ENCODE measurements at regions not wholly inside any gene's neighbourhood (a gene's known extent, or its start where the extent isn't known, plus 50 kb on each side); places are given as distances from the start of the nearest gene placed in this dataset.

DNA sequence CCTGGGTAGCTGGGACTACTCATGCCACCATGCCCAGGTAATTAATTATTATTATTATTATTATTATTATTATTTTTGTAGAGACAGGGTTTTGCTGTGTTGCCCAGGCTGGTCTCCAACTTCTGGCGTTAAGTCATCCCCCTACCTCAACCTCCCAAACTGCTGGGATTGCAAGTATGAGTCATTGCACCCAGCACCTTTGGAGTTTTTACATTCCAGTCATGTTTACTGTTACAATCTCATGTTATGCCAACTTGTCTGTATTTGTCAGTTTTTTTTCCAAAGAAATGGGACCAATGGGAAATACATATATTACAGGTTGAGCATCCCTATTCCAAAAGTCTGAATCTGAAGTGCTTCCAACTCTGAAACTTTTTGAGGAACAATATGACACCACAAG, 903.8 kb downstream of the SLC4A3 start:
- POLR2A ChIA-PET: no interaction called here
- Mint-ChIP-seq H3K27ac (no peak overlapping the region), H3K9me3 (peaks cover 14% of the 10 kb centered on the region), H3K36me3 (ENCODE audit: low read depth) (no peaks in the 10 kb centered on the region), H3K27me3 (no peaks in the 10 kb centered on the region), H3K4me3 (no peak overlapping the region), H3K4me1 (no peaks in the 10 kb centered on the region)
- CTCF ChIA-PET: no interaction called here
- intact Hi-C loops (cut with micrococcal nuclease): no loop called here
- TF ChIP-seq, protein P1, sequence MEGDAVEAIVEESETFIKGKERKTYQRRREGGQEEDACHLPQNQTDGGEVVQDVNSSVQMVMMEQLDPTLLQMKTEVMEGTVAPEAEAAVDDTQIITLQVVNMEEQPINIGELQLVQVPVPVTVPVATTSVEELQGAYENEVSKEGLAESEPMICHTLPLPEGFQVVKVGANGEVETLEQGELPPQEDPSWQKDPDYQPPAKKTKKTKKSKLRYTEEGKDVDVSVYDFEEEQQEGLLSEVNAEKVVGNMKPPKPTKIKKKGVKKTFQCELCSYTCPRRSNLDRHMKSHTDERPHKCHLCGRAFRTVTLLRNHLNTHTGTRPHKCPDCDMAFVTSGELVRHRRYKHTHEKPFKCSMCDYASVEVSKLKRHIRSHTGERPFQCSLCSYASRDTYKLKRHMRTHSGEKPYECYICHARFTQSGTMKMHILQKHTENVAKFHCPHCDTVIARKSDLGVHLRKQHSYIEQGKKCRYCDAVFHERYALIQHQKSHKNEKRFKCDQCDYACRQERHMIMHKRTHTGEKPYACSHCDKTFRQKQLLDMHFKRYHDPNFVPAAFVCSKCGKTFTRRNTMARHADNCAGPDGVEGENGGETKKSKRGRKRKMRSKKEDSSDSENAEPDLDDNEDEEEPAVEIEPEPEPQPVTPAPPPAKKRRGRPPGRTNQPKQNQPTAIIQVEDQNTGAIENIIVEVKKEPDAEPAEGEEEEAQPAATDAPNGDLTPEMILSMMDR (IDR thresholded peaks at IDR 0.05): no peak
- ATAC-seq (ENCODE audit: low read depth): no peak
- DNase-seq: no peak

DNA sequence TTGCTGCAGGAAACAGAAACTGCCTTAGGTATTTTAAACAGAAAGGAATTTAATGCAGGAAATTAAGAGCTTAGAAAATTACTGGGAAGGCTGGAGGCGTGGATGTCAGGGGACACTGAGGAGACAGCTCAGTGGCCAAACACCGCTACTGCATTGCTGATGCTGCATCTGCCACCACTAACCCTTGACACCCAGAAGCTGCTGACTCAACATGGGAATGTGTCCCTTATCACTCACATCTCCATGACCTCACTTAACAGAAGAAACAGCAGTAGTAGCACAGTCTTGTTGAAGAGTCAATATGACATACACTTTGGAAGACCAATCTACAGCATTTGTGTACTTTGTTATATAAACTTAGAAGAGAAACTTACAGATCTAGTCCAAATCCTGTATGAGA, 906.1 kb downstream of the SLC4A3 start:
- ChIA-PET POLR2A (no interaction called here), CTCF (no interaction called here)
- H3K9me3 Mint-ChIP-seq: peaks cover 14% of the 10 kb centered on the region
- no peak overlapping the region for H3K27ac Mint-ChIP-seq
- ATAC-seq (ENCODE audit: low read depth): no peak
- no peak for DNase-seq
- intact Hi-C loops (cut with micrococcal nuclease): no loop called here
- H3K4me1 Mint-ChIP-seq: no peaks in the 10 kb centered on the region
- TF ChIP-seq, protein P1 (IDR thresholded peaks at IDR 0.05): no peak
- H3K27me3 Mint-ChIP-seq: no peaks in the 10 kb centered on the region
- no peaks in the 10 kb centered on the region for H3K36me3 Mint-ChIP-seq (ENCODE audit: low read depth)
- no peak overlapping the region for H3K4me3 Mint-ChIP-seq

DNA sequence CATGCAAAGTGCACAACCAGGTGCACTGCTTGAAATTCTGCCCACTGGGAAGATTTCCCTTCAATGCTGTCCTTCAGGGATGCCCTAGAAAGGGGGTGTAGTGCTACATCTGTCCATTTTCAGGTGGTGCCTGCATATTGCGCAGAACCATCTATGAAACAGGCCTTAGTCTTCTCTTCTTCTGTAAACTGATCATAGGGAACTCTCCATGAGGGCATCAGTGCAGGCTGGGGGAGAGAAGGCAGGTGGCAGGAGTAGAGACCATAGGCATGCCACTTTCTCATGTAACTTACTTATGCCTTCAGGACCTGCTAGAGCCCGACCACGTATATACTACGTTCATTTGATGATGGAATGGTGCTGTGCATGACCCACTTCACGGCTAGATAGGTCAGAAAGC, 912.1 kb downstream of the SLC4A3 start:
- CTCF ChIA-PET: no interaction called here
- H3K36me3 Mint-ChIP-seq (ENCODE audit: low read depth): no peaks in the 10 kb centered on the region
- no peak overlapping the region for H3K27ac Mint-ChIP-seq
- no peak overlapping the region for H3K4me3 Mint-ChIP-seq
- H3K27me3 Mint-ChIP-seq: no peaks in the 10 kb centered on the region
- POLR2A ChIA-PET: no interaction called here
- no peaks in the 10 kb centered on the region for H3K4me1 Mint-ChIP-seq
- intact Hi-C loops (cut with micrococcal nuclease): no loop called here
- no peak for ATAC-seq (ENCODE audit: low read depth)
- peaks cover 6% of the 10 kb centered on the region for H3K9me3 Mint-ChIP-seq
- DNase-seq: no peak
- TF ChIP-seq, protein P1 (IDR thresholded peaks at IDR 0.05): no peak

DNA sequence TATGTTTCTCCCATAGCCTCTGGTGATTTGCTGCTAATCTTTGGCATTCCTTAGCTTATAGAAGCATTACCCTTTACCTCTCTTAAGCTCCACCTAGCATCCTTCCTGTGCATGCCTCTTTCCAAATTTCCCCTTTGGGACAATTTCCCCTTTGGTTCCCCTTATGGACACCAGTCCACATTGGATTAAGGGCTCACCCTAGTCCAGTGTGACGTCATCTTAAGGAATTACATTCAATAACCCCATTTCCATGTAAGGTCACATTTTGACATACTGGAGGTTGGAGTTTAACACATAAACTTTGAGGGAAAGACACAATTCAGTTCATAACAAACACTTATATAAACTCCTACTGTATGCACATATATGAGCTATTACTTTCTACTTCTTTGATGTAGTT, 916.6 kb downstream of the SLC4A3 start:
- no peaks in the 10 kb centered on the region for H3K4me1 Mint-ChIP-seq
- no peak for ATAC-seq (ENCODE audit: low read depth)
- ChIA-PET POLR2A (no interaction called here), CTCF (no interaction called here)
- intact Hi-C loops (cut with micrococcal nuclease): no loop called here
- H3K9me3 Mint-ChIP-seq: no peaks in the 10 kb centered on the region
- no peak overlapping the region for H3K4me3 Mint-ChIP-seq
- no peak overlapping the region for H3K27ac Mint-ChIP-seq
- TF ChIP-seq, protein P1 (IDR thresholded peaks at IDR 0.05): no peak
- H3K36me3 Mint-ChIP-seq (ENCODE audit: low read depth): no peaks in the 10 kb centered on the region
- no peaks in the 10 kb centered on the region for H3K27me3 Mint-ChIP-seq
- DNase-seq: no peak

DNA sequence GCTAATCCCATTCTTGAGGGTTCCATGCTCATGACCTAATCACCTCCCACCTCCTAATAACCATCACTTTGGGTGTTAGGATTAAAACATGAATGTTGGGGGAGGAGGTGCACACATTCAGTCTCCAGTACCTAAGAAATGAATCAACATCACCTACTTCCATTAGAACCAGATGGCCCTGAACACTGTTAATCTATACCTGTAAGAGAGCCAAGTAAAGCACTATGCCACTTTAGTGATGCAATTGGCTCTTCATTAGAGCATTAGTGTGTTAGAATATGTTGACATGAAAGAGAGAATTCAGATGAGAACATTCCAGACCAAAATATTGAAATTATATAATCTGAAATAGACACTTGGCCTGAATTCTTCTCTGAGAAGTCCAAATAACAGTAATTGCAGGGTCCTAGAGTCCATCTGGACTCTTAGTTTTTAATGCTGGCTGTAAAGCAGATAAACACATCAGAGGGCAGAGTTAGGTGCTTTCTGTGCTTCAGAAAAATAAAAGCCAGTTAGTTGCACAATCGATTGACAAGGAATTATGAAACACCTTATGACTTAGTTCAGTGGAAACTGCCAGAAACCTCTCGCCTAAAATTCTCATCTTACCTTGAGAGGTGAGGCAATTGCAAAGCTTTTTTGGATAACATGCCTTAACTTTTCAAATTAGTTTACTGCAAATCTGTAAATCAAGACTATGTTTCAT, 923.7 kb downstream of the SLC4A3 start:
- intact Hi-C loops (cut with micrococcal nuclease): no loop called here
- Mint-ChIP-seq H3K9me3 (no peaks in the 10 kb centered on the region), H3K27ac (no peak overlapping the region), H3K4me3 (no peak overlapping the region), H3K4me1 (no peaks in the 10 kb centered on the region), H3K36me3 (ENCODE audit: low read depth) (no peaks in the 10 kb centered on the region), H3K27me3 (no peaks in the 10 kb centered on the region)
- ATAC-seq (ENCODE audit: low read depth) (no peak), DNase-seq (no peak)
- POLR2A ChIA-PET: no interaction called here
- CTCF ChIA-PET: no interaction called here
- TF ChIP-seq, protein P1 (IDR thresholded peaks at IDR 0.05): no peak
